Neural progenitor cell (in vitro differentiated cells): ENCODE measurements at regions not wholly inside any gene's neighbourhood (a gene's known extent, or its start where the extent isn't known, plus 50 kb on each side); places are given as distances from the start of the nearest gene placed in this dataset.

Experiments
- DNase-seq: peaks from one replicate; pipeline ENCODE4 v3.0.0-alpha.2; 2016; ENCODE audit warnings: low spot score
- H2AFZ ChIP-seq: fragments of 200-600 bp; sonication (generic); replicated peaks from 2 replicates; pipeline ENCODE4 v1.6.1; 2016; ENCODE audit warnings: antibody characterized with exemption
- H3F3A ChIP-seq: fragments of 200-600 bp; sonication (generic); 2 replicates; pipeline ENCODE4 v1.6.1; 2016; ENCODE audit warnings: antibody characterized with exemption, low read depth
- H3K27ac ChIP-seq: fragments of 200-600 bp; sonication (generic); 2 replicates; pipeline ENCODE4 v1.5.1; 2016; ENCODE audit warnings: mild to moderate bottlenecking
- H3K27me3 ChIP-seq: fragments of 200-600 bp; sonication (generic); 2 replicates; pipeline ENCODE4 v1.6.1; 2016; ENCODE audit warnings: mild to moderate bottlenecking, moderate library complexity
- H3K36me3 ChIP-seq: fragments of 200-600 bp; sonication (generic); 2 replicates; pipeline ENCODE4 v1.5.1; 2016
- H3K4me1 ChIP-seq: fragments of 200-600 bp; sonication (generic); 2 replicates; pipeline ENCODE4 v1.6.1; 2016; ENCODE audit warnings: mixed run types
- H3K4me2 ChIP-seq: fragments of 200-600 bp; sonication (generic); 2 replicates; pipeline ENCODE4 v1.6.1; 2016
- H3K4me3 ChIP-seq: fragments of 200-600 bp; sonication (generic); 2 replicates; pipeline ENCODE4 v1.5.1; 2016
- H3K79me2 ChIP-seq: fragments of 200-600 bp; sonication (generic); 2 replicates; pipeline ENCODE4 v1.6.1; 2016; ENCODE audit warnings: low read depth
- H3K9ac ChIP-seq: fragments of 200-600 bp; sonication (generic); 2 replicates; pipeline ENCODE4 v1.6.1; 2016
- H3K9me3 ChIP-seq: fragments of 200-600 bp; sonication (generic); 2 replicates; pipeline ENCODE4 v1.5.1; 2016; ENCODE audit warnings: low read depth
- H4K20me1 ChIP-seq: fragments of 200-600 bp; sonication (generic); 2 replicates; pipeline ENCODE4 v1.6.1; 2016; ENCODE audit warnings: low read depth
- H3K27ac Mint-ChIP-seq: 3 replicates; pipeline ENCODE4 v1.8.0; 2021; ENCODE audit warnings: mixed read lengths
- H3K27me3 Mint-ChIP-seq: 2 replicates; pipeline ENCODE4 v1.8.0; 2022; ENCODE audit warnings: low read depth, mild to moderate bottlenecking, inconsistent platforms, moderate library complexity, mixed read lengths; ENCODE audit not compliant: insufficient read depth
- H3K36me3 Mint-ChIP-seq: 3 replicates; pipeline ENCODE4 v1.8.0; 2021; ENCODE audit warnings: mixed read lengths
- H3K4me1 Mint-ChIP-seq: 3 replicates; pipeline ENCODE4 v1.8.0; 2021; ENCODE audit warnings: mixed read lengths
- H3K4me3 Mint-ChIP-seq: 3 replicates; pipeline ENCODE4 v1.8.0; 2021; ENCODE audit warnings: mild to moderate bottlenecking, moderate library complexity, mixed read lengths
- H3K9me3 Mint-ChIP-seq: 3 replicates; pipeline ENCODE4 v1.8.0; 2020; ENCODE audit warnings: mixed read lengths
- CTCF ChIP-seq: fragments of 200-600 bp; sonication (generic); IDR thresholded peaks from 2 replicates; pipeline ENCODE4 v1.5.1; 2017; ENCODE audit warnings: antibody characterized with exemption, mild to moderate bottlenecking
- EZH2 ChIP-seq: fragments of 200-600 bp; sonication (generic); IDR thresholded peaks from 2 replicates; pipeline ENCODE4 v1.6.1; 2017; ENCODE audit warnings: antibody characterized with exemption, mild to moderate bottlenecking, moderate library complexity
- EZH2phosphoT487 ChIP-seq: fragments of 200-600 bp; sonication (generic); IDR thresholded peaks from 2 replicates; pipeline ENCODE4 v1.6.1; 2017; ENCODE audit warnings: antibody characterized with exemption

- no peaks in the 10 kb centered on the region for H3K4me1 ChIP-seq
- no peaks in the 10 kb centered on the region for H3K27me3 ChIP-seq
- H3K4me2 ChIP-seq, result no peak overlapping the region
- H3K4me1 Mint-ChIP-seq, result peaks cover 4% of the 10 kb centered on the region
- no peaks in the 10 kb centered on the region for H3K9me3 Mint-ChIP-seq
- TF ChIP-seq EZH2phosphoT487 (no peak), EZH2 (no peak), CTCF (no peak)
- H3K79me2 ChIP-seq, result no peaks in the 10 kb centered on the region
- no peaks in the 10 kb centered on the region for H3K27me3 Mint-ChIP-seq
- no peak overlapping the region for H3K4me3 ChIP-seq
- no peaks in the 10 kb centered on the region for H3K9me3 ChIP-seq
- no peaks in the 10 kb centered on the region for H3K36me3 ChIP-seq
- H3F3A ChIP-seq, result no peaks in the 10 kb centered on the region
- no peaks in the 10 kb centered on the region for H4K20me1 ChIP-seq
- H3K9ac ChIP-seq, result no peak overlapping the region
- H3K27ac ChIP-seq, result no peak overlapping the region
- no peaks in the 10 kb centered on the region for H3K36me3 Mint-ChIP-seq
- peak overlapping the region; percentile 1 for H2AFZ ChIP-seq
- no peak overlapping the region for H3K27ac Mint-ChIP-seq
- no peak for DNase-seq
- H3K4me3 Mint-ChIP-seq, result no peak overlapping the region
These were observed 657.8 kb downstream of the SORCS1 start for GRCh38 chr10:106506526-106507283.

- H3F3A ChIP-seq, result peaks cover 12% of the 10 kb centered on the region
- Mint-ChIP-seq H3K4me1 (peaks cover 6% of the 10 kb centered on the region), H3K4me3 (no peak overlapping the region), H3K27ac (no peak overlapping the region), H3K9me3 (no peaks in the 10 kb centered on the region), H3K27me3 (no peaks in the 10 kb centered on the region), H3K36me3 (no peaks in the 10 kb centered on the region)
- no peak overlapping the region for H2AFZ ChIP-seq
- H3K27me3 ChIP-seq, result no peaks in the 10 kb centered on the region
- H3K4me2 ChIP-seq, result no peak overlapping the region
- no peaks in the 10 kb centered on the region for H3K79me2 ChIP-seq
- DNase-seq, result no peak
- no peaks in the 10 kb centered on the region for H4K20me1 ChIP-seq
- H3K27ac ChIP-seq, result no peak overlapping the region
- H3K4me3 ChIP-seq, result no peak overlapping the region
- no peaks in the 10 kb centered on the region for H3K36me3 ChIP-seq
- peaks cover 14% of the 10 kb centered on the region for H3K4me1 ChIP-seq
- no peak overlapping the region for H3K9ac ChIP-seq
- H3K9me3 ChIP-seq, result no peaks in the 10 kb centered on the region
- TF ChIP-seq EZH2phosphoT487 (no peak), CTCF (no peak), EZH2 (no peak)
These were observed 660.0 kb downstream of the SORCS1 start for GRCh38 chr10:106504536-106504935.

- no peaks in the 10 kb centered on the region for H3K27me3 Mint-ChIP-seq
- Histone ChIP-seq H3K9ac (no peak overlapping the region), H3K4me2 (no peak overlapping the region), H3K9me3 (no peaks in the 10 kb centered on the region), H3F3A (peaks cover 12% of the 10 kb centered on the region), H3K4me3 (no peak overlapping the region), H3K27ac (no peak overlapping the region), H3K27me3 (no peaks in the 10 kb centered on the region), H2AFZ (no peak overlapping the region), H3K36me3 (no peaks in the 10 kb centered on the region), H3K4me1 (peaks cover 14% of the 10 kb centered on the region), H4K20me1 (no peaks in the 10 kb centered on the region), H3K79me2 (no peaks in the 10 kb centered on the region)
- TF ChIP-seq CTCF, result no peak
- no peak for TF ChIP-seq EZH2
- no peak for TF ChIP-seq EZH2phosphoT487
- no peaks in the 10 kb centered on the region for H3K9me3 Mint-ChIP-seq
- no peaks in the 10 kb centered on the region for H3K36me3 Mint-ChIP-seq
- no peak for DNase-seq
- peaks cover 6% of the 10 kb centered on the region for H3K4me1 Mint-ChIP-seq
- H3K27ac Mint-ChIP-seq, result no peak overlapping the region
- H3K4me3 Mint-ChIP-seq, result no peak overlapping the region
These were observed 661.9 kb downstream of the SORCS1 start for GRCh38 chr10:106502641-106503040.
